HL-60 (cell line): ENCODE measurements at regions not wholly inside any gene's neighbourhood (a gene's known extent, or its start where the extent isn't known, plus 50 kb on each side); places are given as distances from the start of the nearest gene placed in this dataset.

ENCODE experiments used
- DNase-seq, 2 experiments: peaks; one replicate each; pipeline ENCODE4 v3.0.0-alpha.2; 2010 to 2020; ENCODE audit warnings: low read depth in 1 of 2, low spot score in 1 of 2
- H3K27ac ChIP-seq: fragments of 250-450 bp; sonication (Bioruptor Pico); replicated peaks from 2 replicates; pipeline ENCODE4 v1.5.1; 2020; ENCODE audit warnings: mild to moderate bottlenecking, moderate library complexity
- H3K27me3 ChIP-seq: fragments of 250-450 bp; sonication (Bioruptor Pico); 2 replicates; pipeline ENCODE4 v1.5.1; 2021; ENCODE audit warnings: mild to moderate bottlenecking, moderate library complexity; ENCODE audit not compliant: insufficient read depth, poor library complexity, severe bottlenecking
- H3K4me3 ChIP-seq: replicated peaks from 2 replicates; pipeline ENCODE4 v1.5.1; 2011; ENCODE audit warnings: mild to moderate bottlenecking, control low read depth, low read length; ENCODE audit not compliant: insufficient read depth
- GABPA ChIP-seq: IDR thresholded peaks from 2 replicates; pipeline ENCODE4 v1.6.1; 2012; ENCODE audit warnings: low read depth
- POLR2AphosphoS5 ChIP-seq: IDR thresholded peaks from 2 replicates; pipeline ENCODE4 v1.6.1; 2012; ENCODE audit warnings: low read depth
- REST ChIP-seq: IDR thresholded peaks from 2 replicates; pipeline ENCODE4 v1.6.1; 2012; ENCODE audit warnings: low read depth; ENCODE audit not compliant: insufficient replicate concordance
- SPI1 ChIP-seq: IDR thresholded peaks from 2 replicates; pipeline ENCODE4 v1.6.1; 2012; ENCODE audit warnings: low read depth, mild to moderate bottlenecking, borderline replicate concordance
- TF ChIP-seq, protein P1 (sequence below): IDR thresholded peaks from one replicate; pipeline ENCODE4 v1.5.1; 2011; ENCODE audit warnings: low read length, control low read depth, inconsistent platforms; ENCODE audit not compliant: insufficient read depth

GRCh38 chr11:119977561-119977860 is 160.4 kb downstream of the TRIM29 start:
- no peak for TF ChIP-seq POLR2AphosphoS5
- TF ChIP-seq GABPA = no peak
- TF ChIP-seq REST = no peak
- TF ChIP-seq SPI1 = no peak
- TF ChIP-seq, protein P1, sequence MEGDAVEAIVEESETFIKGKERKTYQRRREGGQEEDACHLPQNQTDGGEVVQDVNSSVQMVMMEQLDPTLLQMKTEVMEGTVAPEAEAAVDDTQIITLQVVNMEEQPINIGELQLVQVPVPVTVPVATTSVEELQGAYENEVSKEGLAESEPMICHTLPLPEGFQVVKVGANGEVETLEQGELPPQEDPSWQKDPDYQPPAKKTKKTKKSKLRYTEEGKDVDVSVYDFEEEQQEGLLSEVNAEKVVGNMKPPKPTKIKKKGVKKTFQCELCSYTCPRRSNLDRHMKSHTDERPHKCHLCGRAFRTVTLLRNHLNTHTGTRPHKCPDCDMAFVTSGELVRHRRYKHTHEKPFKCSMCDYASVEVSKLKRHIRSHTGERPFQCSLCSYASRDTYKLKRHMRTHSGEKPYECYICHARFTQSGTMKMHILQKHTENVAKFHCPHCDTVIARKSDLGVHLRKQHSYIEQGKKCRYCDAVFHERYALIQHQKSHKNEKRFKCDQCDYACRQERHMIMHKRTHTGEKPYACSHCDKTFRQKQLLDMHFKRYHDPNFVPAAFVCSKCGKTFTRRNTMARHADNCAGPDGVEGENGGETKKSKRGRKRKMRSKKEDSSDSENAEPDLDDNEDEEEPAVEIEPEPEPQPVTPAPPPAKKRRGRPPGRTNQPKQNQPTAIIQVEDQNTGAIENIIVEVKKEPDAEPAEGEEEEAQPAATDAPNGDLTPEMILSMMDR = no peak
- no peak overlapping the region for H3K27ac ChIP-seq
- DNase-seq = no peak

GRCh38 chr11:119976805-119977560 is 160.9 kb downstream of the TRIM29 start:
- no peak overlapping the region for H3K4me3 ChIP-seq
- H3K27ac ChIP-seq = no peak overlapping the region
- DNase-seq = no peak
- peaks cover 5% of the 10 kb centered on the region for H3K27me3 ChIP-seq
- TF ChIP-seq POLR2AphosphoS5 = no peak

More at GRCh38 chr11:119977561-119977860, 160.4 kb downstream of the TRIM29 start:
- Histone ChIP-seq H3K27me3 (peaks cover 5% of the 10 kb centered on the region), H3K4me3 (no peak overlapping the region)

DNA sequence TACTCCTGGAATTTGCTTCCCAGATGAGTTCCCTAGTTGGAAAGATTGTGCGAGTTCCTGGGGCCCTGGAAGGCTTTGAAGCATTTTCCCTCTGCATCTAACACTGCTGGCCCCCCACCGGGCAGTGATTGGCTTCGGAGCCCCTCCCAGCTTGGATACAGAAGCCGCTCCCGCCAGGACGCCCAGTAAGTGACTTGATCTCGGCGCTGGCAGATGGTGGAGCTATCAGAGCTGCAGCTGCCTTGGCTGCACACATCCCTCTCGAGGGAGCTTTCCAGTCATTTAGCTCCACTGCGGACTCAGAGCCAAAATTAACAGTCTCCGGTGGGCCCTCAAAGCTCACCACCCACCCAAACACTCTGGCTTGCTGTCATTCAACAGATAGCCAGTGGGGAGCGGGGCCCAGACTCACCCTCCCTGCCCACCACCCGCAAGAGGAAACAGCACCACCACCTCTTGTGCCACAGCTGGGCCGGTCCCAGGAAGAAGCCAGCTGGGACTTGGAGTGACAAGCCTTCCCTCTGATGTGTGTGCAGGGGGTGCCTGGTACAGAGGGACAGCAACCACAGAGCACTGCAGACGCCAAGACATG is 162.3 kb downstream of the TRIM29 start:
- no peak overlapping the region for H3K4me3 ChIP-seq
- peaks cover 5% of the 10 kb centered on the region for H3K27me3 ChIP-seq
- TF ChIP-seq, protein P1 = no peak
- no peak for TF ChIP-seq POLR2AphosphoS5
- no peak for TF ChIP-seq SPI1
- TF ChIP-seq GABPA = no peak
- no peak for TF ChIP-seq REST

DNA sequence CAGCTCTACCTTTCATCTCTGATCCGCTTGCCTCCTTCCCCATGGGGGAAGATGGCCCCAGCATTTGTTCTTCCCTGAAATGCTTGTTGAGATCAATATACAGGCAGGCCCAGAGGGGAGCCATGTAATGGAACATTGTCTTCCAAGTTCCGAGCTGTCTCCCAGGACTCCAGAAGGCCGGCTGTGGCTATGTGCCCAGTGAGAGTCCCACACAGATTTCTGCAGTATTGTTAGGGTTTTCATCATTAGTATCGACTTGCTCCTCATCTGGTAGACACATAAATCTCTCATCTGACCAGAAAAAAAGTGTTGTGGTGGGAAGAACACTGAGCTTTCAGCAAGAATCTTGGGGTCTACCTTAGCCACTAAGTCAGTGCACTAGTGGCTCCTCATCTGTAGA is 163.4 kb downstream of the TRIM29 start:
- peaks cover 5% of the 10 kb centered on the region for H3K27me3 ChIP-seq

More for the DNA sequence above, 162.3 kb downstream of the TRIM29 start:
- H3K27ac ChIP-seq = no peak overlapping the region
- no peak for DNase-seq

More for the DNA sequence above, 163.4 kb downstream of the TRIM29 start:
- no peak for DNase-seq
- no peak for TF ChIP-seq SPI1
- no peak for TF ChIP-seq POLR2AphosphoS5
- TF ChIP-seq GABPA = no peak
- TF ChIP-seq, protein P1 = no peak
- TF ChIP-seq REST = no peak
- Histone ChIP-seq H3K27ac (no peak overlapping the region), H3K4me3 (no peak overlapping the region)
